ENCODE measurements at regions not wholly inside any gene's neighbourhood (a gene's known extent, or its start where the extent isn't known, plus 50 kb on each side); places are given as distances from the start of the nearest gene placed in this dataset.

- TF ChIP-seq MLLT1 (IDR thresholded peaks at IDR 0.05) (no peak), POLR2H (tag; IDR thresholded peaks at IDR 0.05; ENCODE audit: low read depth) (no peak)
Observed at GRCh38 chr12:24270464-24270863, 321.0 kb upstream of the SOX5 start (continued).

- H3K9ac ChIP-seq (ENCODE audit: insufficient read depth in 1 of 2, low read depth in 2 of 2, low read length in 2 of 2), result no peak overlapping the region
- no peaks in the 10 kb centered on the region for H3K9me3 ChIP-seq (replicated peaks; ENCODE audit: control insufficient read depth, insufficient read depth, low read depth, low read length)
- in situ Hi-C loops (cut with MboI) (no loop called here), intact Hi-C loops (cut with micrococcal nuclease) (no loop called here)
- H3K27ac ChIP-seq (ENCODE audit: extremely low read depth, low read depth, low read length), result no peak overlapping the region
- no peaks in the 10 kb centered on the region for H4K20me1 ChIP-seq (replicated peaks; ENCODE audit: control insufficient read depth, insufficient read depth, low read length)
- H2AFZ ChIP-seq (ENCODE audit: low read depth, low read length), result no peak overlapping the region
- no peaks in the 10 kb centered on the region for H3K27me3 ChIP-seq (ENCODE audit: control insufficient read depth in 2 of 2, insufficient read depth in 2 of 2, low read length in 2 of 2)
- DNase-seq (ENCODE audit: extremely low read depth in 1 of 4, low spot score in 3 of 4) (no peak), FAIRE-seq (no peak), ATAC-seq (no peak)
- TF ChIP-seq CEBPG (CRISPR knock-in tag; IDR thresholded peaks at IDR 0.05) (no peak), CEBPG (tag; conservative IDR thresholded peaks at IDR 0.05 in 1 of 2, IDR thresholded peaks at IDR 0.05 in 1 of 2) (0 out of 4 replicates have a peak, but pooled peaks of 1 of the 2 experiments have one; percentile 18), HMBOX1 (IDR thresholded peaks at IDR 0.05) (no peak)
- POLR2A ChIA-PET, result no interaction called here
- H3K9me1 ChIP-seq (ENCODE audit: control insufficient read depth, insufficient read depth, low read length), result no peaks in the 10 kb centered on the region
- H3K4me2 ChIP-seq (ENCODE audit: insufficient read depth, low read length), result no peak overlapping the region
- no TSS peak for BruUV-seq (replicated peaks)
- no peak overlapping the region for H3K4me3 ChIP-seq
- H3K79me2 ChIP-seq (ENCODE audit: control insufficient read depth, insufficient read depth, low read length), result no peaks in the 10 kb centered on the region
- H3K4me1 ChIP-seq (replicated peaks in 1 of 2; ENCODE audit: control insufficient read depth in 2 of 2, insufficient read depth in 2 of 2, low read length in 2 of 2), result no peaks in the 10 kb centered on the region
- H3K36me3 ChIP-seq (ENCODE audit: control insufficient read depth, insufficient read depth, low read length), result no peaks in the 10 kb centered on the region
- CTCF ChIA-PET (ENCODE audit: low intra/inter-chr PET ratio), result no interaction called here
- 0% methylated on average over 1 of the region's 1 CpG for WGBS (ENCODE audit: insufficient coverage, low coverage, missing lambda C conversion rate)
Observed at GRCh38 chr12:24268663-24269186, 319.3 kb upstream of the SOX5 start.
